SK-N-SH treated with all-trans-retinoic acid at 6 μM for 48 hours (cell line): ENCODE measurements at regions not wholly inside any gene's neighbourhood (a gene's known extent, or its start where the extent isn't known, plus 50 kb on each side); places are given as distances from the start of the nearest gene placed in this dataset.

Experiments used
- ATAC-seq: fragments of 200-7000 bp; cut with Tn5 transposase; 3 replicates; pipeline ENCODE4 v1.9.1; 2020; ENCODE audit warnings: mild to moderate bottlenecking, moderate library complexity
- ARNTL ChIP-seq: fragments of 450-650 bp; formaldehyde crosslinking; IDR thresholded peaks from 2 replicates; pipeline ENCODE4 v1.5.0; 2020; ENCODE audit warnings: low read depth, mild to moderate bottlenecking, moderate library complexity, borderline replicate concordance
- BACH2 ChIP-seq: fragments of 250-450 bp; sonication (Bioruptor Pico); IDR thresholded peaks from 2 replicates; pipeline ENCODE4 v1.9.0; 2021; ENCODE audit warnings: mild to moderate bottlenecking, borderline replicate concordance
- CREB5 ChIP-seq: fragments of 250-450 bp; sonication (Bioruptor Pico); IDR thresholded peaks from 2 replicates; pipeline ENCODE4 v1.5.1; 2020; ENCODE audit warnings: low read depth, mild to moderate bottlenecking, moderate library complexity
- CSRNP3 ChIP-seq: fragments of 250-450 bp; sonication (Bioruptor Pico); IDR thresholded peaks from 2 replicates; pipeline ENCODE4 v1.5.1; 2021; ENCODE audit warnings: mild to moderate bottlenecking, moderate library complexity
- ESRRG ChIP-seq: fragments of 250-450 bp; sonication (Bioruptor Pico); IDR thresholded peaks from 2 replicates; pipeline ENCODE4 v1.6.1; 2021; ENCODE audit warnings: mild to moderate bottlenecking
- GLIS3 ChIP-seq: fragments of 250-450 bp; sonication (Bioruptor Pico); IDR thresholded peaks from 2 replicates; pipeline ENCODE4 v1.5.0; 2020; ENCODE audit warnings: mild to moderate bottlenecking, moderate library complexity
- ISL1 ChIP-seq: fragments of 250-450 bp; sonication (Bioruptor Pico); IDR thresholded peaks from 2 replicates; pipeline ENCODE4 v2.1.2; 2022; ENCODE audit warnings: mild to moderate bottlenecking, moderate library complexity
- OSR1 ChIP-seq: fragments of 250-450 bp; sonication (Bioruptor Pico); IDR thresholded peaks from 2 replicates; pipeline ENCODE4 v1.8.0; 2022; ENCODE audit warnings: moderate library complexity, mild to moderate bottlenecking, inconsistent platforms
- PATZ1 ChIP-seq: fragments of 250-450 bp; sonication (Bioruptor Pico); IDR thresholded peaks from 2 replicates; pipeline ENCODE4 v1.8.0; 2020; ENCODE audit warnings: mild to moderate bottlenecking, moderate library complexity, borderline replicate concordance
- PPARA ChIP-seq: fragments of 250-450 bp; sonication (Bioruptor Pico); IDR thresholded peaks from 2 replicates; pipeline ENCODE4 v1.5.0; 2020; ENCODE audit warnings: mild to moderate bottlenecking, borderline replicate concordance
- RARB ChIP-seq: fragments of 250-450 bp; sonication (Bioruptor Pico); IDR thresholded peaks from 2 replicates; pipeline ENCODE4 v1.8.0; 2021; ENCODE audit warnings: mild to moderate bottlenecking, moderate library complexity
- SNAI2 ChIP-seq: fragments of 250-450 bp; sonication (Bioruptor Pico); IDR thresholded peaks from 2 replicates; pipeline ENCODE4 v1.5.0; 2020; ENCODE audit warnings: mild to moderate bottlenecking, moderate library complexity
- TCF4 ChIP-seq: fragments of 250-450 bp; sonication (Bioruptor Pico); IDR thresholded peaks from 2 replicates; pipeline ENCODE4 v1.8.0; 2021; ENCODE audit warnings: mild to moderate bottlenecking, moderate library complexity, borderline replicate concordance
- TOX ChIP-seq: fragments of 250-450 bp; sonication (Bioruptor Pico); IDR thresholded peaks from 2 replicates; pipeline ENCODE4 v1.8.0; 2021; ENCODE audit warnings: mild to moderate bottlenecking, moderate library complexity, borderline replicate concordance
- TSHZ2 ChIP-seq: fragments of 250-450 bp; sonication (Bioruptor Pico); IDR thresholded peaks from 2 replicates; pipeline ENCODE4 v1.5.0; 2020; ENCODE audit warnings: mild to moderate bottlenecking, moderate library complexity
- ZFP3 ChIP-seq: fragments of 250-450 bp; sonication (Bioruptor Pico); IDR thresholded peaks from 2 replicates; pipeline ENCODE4 v1.5.0; 2020; ENCODE audit warnings: mild to moderate bottlenecking, moderate library complexity
- ZFP30 ChIP-seq: fragments of 450-650 bp; formaldehyde crosslinking; IDR thresholded peaks from 2 replicates; pipeline ENCODE4 v1.5.0; 2022; ENCODE audit warnings: mild to moderate bottlenecking, moderate library complexity
- ZNF565 ChIP-seq: fragments of 450-650 bp; formaldehyde crosslinking; conservative IDR thresholded peaks from 2 replicates; pipeline ENCODE4 v1.5.0; 2020; ENCODE audit warnings: low read depth, mild to moderate bottlenecking, moderate library complexity
- ZNF70 ChIP-seq: fragments of 450-650 bp; formaldehyde crosslinking; IDR thresholded peaks from 2 replicates; pipeline ENCODE4 v1.5.0; 2020; ENCODE audit warnings: mild to moderate bottlenecking, moderate library complexity
- ZNF8 ChIP-seq: fragments of 450-650 bp; formaldehyde crosslinking; IDR thresholded peaks from 2 replicates; pipeline ENCODE4 v1.5.0; 2020; ENCODE audit warnings: mild to moderate bottlenecking, moderate library complexity
- TF ChIP-seq, protein P1 (sequence below): fragments of 250-450 bp; sonication (Bioruptor Pico); IDR thresholded peaks from 2 replicates; pipeline ENCODE4 v1.8.0; 2021; ENCODE audit warnings: low read depth, mild to moderate bottlenecking, moderate library complexity, borderline replicate concordance

GRCh38 chr2:43034921-43035320 lies 191.5 kb downstream of the ZFP36L2 start:
- no peak for ATAC-seq
- no peak for TF ChIP-seq PPARA (CRISPR knock-in tag)
- TF ChIP-seq ZNF8 (CRISPR knock-in tag): no peak
- no peak for TF ChIP-seq ZFP3
- TF ChIP-seq ZFP30: no peak
- no peak for TF ChIP-seq OSR1
- TF ChIP-seq SNAI2 (CRISPR knock-in tag): no peak
- no peak for TF ChIP-seq TSHZ2 (CRISPR knock-in tag)
- TF ChIP-seq GLIS3 (CRISPR knock-in tag): no peak

DNA sequence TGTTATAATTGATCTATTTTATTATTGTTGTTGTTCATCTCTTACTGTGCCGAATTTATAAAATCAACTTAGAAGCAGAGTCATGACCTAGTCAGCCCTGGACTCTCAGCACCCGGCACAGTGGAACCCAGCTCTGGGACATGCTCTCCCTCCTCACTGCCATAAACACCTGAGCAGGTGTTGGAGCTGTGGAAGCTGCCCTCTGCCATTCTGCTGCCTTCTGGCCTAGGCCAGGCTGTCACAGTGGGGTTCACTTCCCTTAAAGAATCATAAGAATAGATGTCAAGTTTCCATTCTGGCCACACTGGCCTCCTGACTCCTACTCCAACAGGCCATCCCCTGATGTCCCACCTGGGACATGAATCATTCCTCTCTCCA lies 192.2 kb downstream of the ZFP36L2 start:
- no peak for TF ChIP-seq ISL1
- TF ChIP-seq GLIS3 (CRISPR knock-in tag): no peak
- TF ChIP-seq OSR1: no peak
- TF ChIP-seq ZNF70 (CRISPR knock-in tag): no peak
- no peak for TF ChIP-seq ARNTL (CRISPR knock-in tag)
- TF ChIP-seq, protein P1, sequence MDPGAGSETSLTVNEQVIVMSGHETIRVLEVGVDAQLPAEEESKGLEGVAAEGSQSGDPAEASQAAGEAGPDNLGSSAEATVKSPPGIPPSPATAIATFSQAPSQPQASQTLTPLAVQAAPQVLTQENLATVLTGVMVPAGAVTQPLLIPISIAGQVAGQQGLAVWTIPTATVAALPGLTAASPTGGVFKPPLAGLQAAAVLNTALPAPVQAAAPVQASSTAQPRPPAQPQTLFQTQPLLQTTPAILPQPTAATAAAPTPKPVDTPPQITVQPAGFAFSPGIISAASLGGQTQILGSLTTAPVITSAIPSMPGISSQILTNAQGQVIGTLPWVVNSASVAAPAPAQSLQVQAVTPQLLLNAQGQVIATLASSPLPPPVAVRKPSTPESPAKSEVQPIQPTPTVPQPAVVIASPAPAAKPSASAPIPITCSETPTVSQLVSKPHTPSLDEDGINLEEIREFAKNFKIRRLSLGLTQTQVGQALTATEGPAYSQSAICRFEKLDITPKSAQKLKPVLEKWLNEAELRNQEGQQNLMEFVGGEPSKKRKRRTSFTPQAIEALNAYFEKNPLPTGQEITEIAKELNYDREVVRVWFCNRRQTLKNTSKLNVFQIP: no peak
- TF ChIP-seq TCF4 (CRISPR knock-in tag): no peak
- TF ChIP-seq TOX (CRISPR knock-in tag): no peak
- no peak for TF ChIP-seq ZNF565 (CRISPR knock-in tag)
- no peak for TF ChIP-seq PATZ1 (CRISPR knock-in tag)
- TF ChIP-seq RARB (CRISPR knock-in tag): no peak
- no peak for TF ChIP-seq PPARA (CRISPR knock-in tag)
- TF ChIP-seq ESRRG (CRISPR knock-in tag): no peak
- TF ChIP-seq CSRNP3: no peak
- no peak for TF ChIP-seq TSHZ2 (CRISPR knock-in tag)
- TF ChIP-seq BACH2 (CRISPR knock-in tag): no peak
- no peak for TF ChIP-seq CREB5 (CRISPR knock-in tag)
- no peak for ATAC-seq
